B cell (primary cell): ENCODE measurements at regions not wholly inside any gene's neighbourhood (a gene's known extent, or its start where the extent isn't known, plus 50 kb on each side); places are given as distances from the start of the nearest gene placed in this dataset.

Source experiments
- ATAC-seq: fragments of 200-7000 bp; cut with Tn5 transposase; one replicate; pipeline ENCODE4 v1.10.0; 2021; ENCODE audit warnings: low read depth, mild to moderate bottlenecking, moderate number of reproducible peaks, moderate library complexity
- CTCF ChIA-PET: fragments of 350-600 bp; sonication (Branson Sonifier 250); formaldehyde crosslinking; loops from one replicate; lab custom pipeline; 2021; ENCODE audit warnings: antibody characterized with exemption, inconsistent platforms; lab: Charles Lee
- POLR2A ChIA-PET: fragments of 350-600 bp; sonication (Branson Sonifier 250); formaldehyde crosslinking; loops from one replicate; lab custom pipeline; 2021; ENCODE audit warnings: antibody characterized with exemption; lab: Charles Lee
- DNase-seq: peaks from one replicate; pipeline ENCODE4 v3.0.0; 2013
- H2AFZ ChIP-seq: 2 replicates; pipeline ENCODE4 v1.6.1; 2012; ENCODE audit warnings: mild to moderate bottlenecking, low read depth, low read length; ENCODE audit not compliant: insufficient read depth, poor library complexity, severe bottlenecking
- H3K27ac ChIP-seq, 2 donors: 1 replicate in 1 of 2; 2 replicates in 1 of 2; pipeline ENCODE4 v1.5.1; 2012 to 2013; ENCODE audit warnings: low read length in 2 of 2, mild to moderate bottlenecking in 2 of 2, moderate library complexity in 1 of 2
- H3K27me3 ChIP-seq, 4 experiments: fragments of 200-600 bp in 1 of 4; sonication (generic) in 1 of 4; replicated peaks in 1 of 4; 1 replicate in 2 of 4; 2 replicates in 2 of 4; pipeline versions ENCODE4 v1.6.1 to v1.7.0; 2013 to 2016; ENCODE audit warnings: low read length in 3 of 4, mild to moderate bottlenecking in 2 of 4, mixed read lengths in 1 of 4, moderate library complexity in 1 of 4; ENCODE audit not compliant: insufficient read depth in 4 of 4, control insufficient read depth in 3 of 4; ENCODE audit errors: control extremely low read depth in 1 of 4
- H3K36me3 ChIP-seq, 2 experiments: replicated peaks in 1 of 2; 1 replicate in 1 of 2; 2 replicates in 1 of 2; pipeline versions ENCODE4 v1.6.1 to v1.7.1; 2013; ENCODE audit warnings: low read length in 1 of 2; ENCODE audit not compliant: insufficient read depth in 2 of 2, control insufficient read depth in 1 of 2; ENCODE audit errors: control extremely low read depth in 1 of 2, extremely low read depth in 1 of 2
- H3K4me1 ChIP-seq, 2 donors: fragments of 200-600 bp in 1 of 2; sonication (generic) in 1 of 2; 1 replicate in 1 of 2; 2 replicates in 1 of 2; pipeline versions ENCODE4 v1.5.1 to v1.6.1; 2013 to 2017; ENCODE audit warnings: low read length in 2 of 2; ENCODE audit not compliant: control insufficient read depth in 2 of 2, insufficient read depth in 2 of 2
- H3K4me2 ChIP-seq: replicated peaks from 2 replicates; pipeline ENCODE3; 2012; ENCODE audit warnings: mild to moderate bottlenecking, low read depth, low read length; ENCODE audit not compliant: poor library complexity, severe bottlenecking
- H3K4me3 ChIP-seq, 5 experiments: fragments of 200-600 bp in 1 of 5; sonication (generic) in 1 of 5; 1 replicate in 3 of 5; 2 replicates in 2 of 5; pipeline versions ENCODE4 v1.5.1 to v1.7.0; 2011 to 2016; ENCODE audit warnings: low read length in 4 of 5, mild to moderate bottlenecking in 4 of 5, low read depth in 2 of 5, control low read depth in 1 of 5, moderate library complexity in 1 of 5; ENCODE audit not compliant: insufficient read depth in 1 of 5; ENCODE audit errors: control extremely low read depth in 1 of 5, extremely low read depth in 1 of 5
- H3K79me2 ChIP-seq: fragments of 200-600 bp; sonication (generic); one replicate; pipeline ENCODE4 v1.6.0; 2016; ENCODE audit warnings: low read length; ENCODE audit not compliant: control insufficient read depth, insufficient read depth
- H3K9ac ChIP-seq: fragments of 200-600 bp; sonication (generic); 2 replicates; pipeline ENCODE4 v1.6.1; 2017; ENCODE audit warnings: mild to moderate bottlenecking, low read length, moderate library complexity
- H3K9me3 ChIP-seq, 3 donors: one replicate each; pipeline versions ENCODE4 v1.6.1 to v1.7.1; 2013; ENCODE audit warnings: low read length in 2 of 3; ENCODE audit not compliant: control insufficient read depth in 2 of 3, insufficient read depth in 1 of 3; ENCODE audit errors: control extremely low read depth in 1 of 3
- H4K20me1 ChIP-seq: 2 replicates; pipeline ENCODE4 v1.6.0; 2012; ENCODE audit warnings: mild to moderate bottlenecking, low read length; ENCODE audit not compliant: insufficient read depth, control insufficient read depth, poor library complexity, severe bottlenecking
- H3K27ac Mint-ChIP-seq: one replicate; pipeline ENCODE4 v1.8.0; 2021; ENCODE audit warnings: mixed read lengths
- H3K27me3 Mint-ChIP-seq: one replicate; pipeline ENCODE4 v1.8.0; 2021; ENCODE audit warnings: mixed read lengths
- H3K4me1 Mint-ChIP-seq: one replicate; pipeline ENCODE4 v1.8.0; 2021; ENCODE audit warnings: mixed read lengths
- H3K4me3 Mint-ChIP-seq: one replicate; pipeline ENCODE4 v1.8.0; 2021; ENCODE audit warnings: mixed read lengths
- H3K9me3 Mint-ChIP-seq: one replicate; pipeline ENCODE4 v1.8.0; 2022; ENCODE audit warnings: mixed read lengths; ENCODE audit not compliant: insufficient read depth
- EZH2 ChIP-seq: IDR thresholded peaks from 2 replicates; pipeline ENCODE4 v1.6.1; 2012; ENCODE audit warnings: borderline replicate concordance, low read depth, mild to moderate bottlenecking, moderate library complexity, low read length; ENCODE audit not compliant: insufficient read depth, poor library complexity, severe bottlenecking
- WGBS: methylation state at CpG from one replicate; pipeline ENCODE4 v1.1.5; 2013; ENCODE audit warnings: missing lambda C conversion rate; ENCODE audit not compliant: insufficient coverage; 5-methylcytosine and 5-hydroxymethylcytosine counted together
- intact Hi-C: fragments of 100-400 bp; cut with micrococcal nuclease; formaldehyde crosslinking; loops from one replicate; pipeline ENCODE4 v1.10.0; 2022
- TF ChIP-seq, protein P1 (sequence below): fragments of 200-600 bp; IDR thresholded peaks from one replicate; pipeline ENCODE4 v1.8.0; 2022; ENCODE audit warnings: antibody characterized with exemption, mild to moderate bottlenecking

DNA sequence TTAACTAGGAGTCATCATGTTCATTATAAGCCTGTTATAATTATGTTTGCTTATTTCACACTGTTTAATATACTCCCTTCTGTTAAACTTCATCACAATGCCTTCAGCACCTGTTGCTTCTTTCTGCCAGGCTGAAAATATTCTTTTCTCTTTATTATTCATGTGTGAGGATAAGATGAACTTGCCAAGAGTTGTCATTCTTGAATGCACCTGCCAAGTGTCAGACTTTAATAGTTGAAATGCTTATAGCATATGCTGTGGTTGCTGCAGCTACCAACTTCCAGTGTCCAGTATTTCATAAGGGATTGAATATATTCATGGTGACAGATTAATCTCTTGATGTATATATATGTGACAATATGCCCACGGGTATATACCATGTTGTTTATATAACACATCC, 339.2 kb upstream of the MEOX2 start:
- Mint-ChIP-seq H3K9me3 (no peaks in the 10 kb centered on the region), H3K27me3 (no peaks in the 10 kb centered on the region), H3K4me1 (no peaks in the 10 kb centered on the region), H3K4me3 (no peak overlapping the region), H3K27ac (no peak overlapping the region)
- intact Hi-C loops = no loop called here
- no peak overlapping the region for H2AFZ ChIP-seq
- H3K4me3 ChIP-seq = no peak overlapping the region
- POLR2A ChIA-PET = no interaction called here
- no peak overlapping the region for H3K27ac ChIP-seq
- CTCF ChIA-PET = no interaction called here
- no peak overlapping the region for H3K4me2 ChIP-seq
- DNase-seq (no peak), ATAC-seq (no peak)
- no peaks in the 10 kb centered on the region for H3K4me1 ChIP-seq
- no peaks in the 10 kb centered on the region for H3K9me3 ChIP-seq
- WGBS = no CpG with 5 or more reads among the region's 1 CpG
- no peak overlapping the region for H3K9ac ChIP-seq
- no peaks in the 10 kb centered on the region for H4K20me1 ChIP-seq
- TF ChIP-seq, protein P1, sequence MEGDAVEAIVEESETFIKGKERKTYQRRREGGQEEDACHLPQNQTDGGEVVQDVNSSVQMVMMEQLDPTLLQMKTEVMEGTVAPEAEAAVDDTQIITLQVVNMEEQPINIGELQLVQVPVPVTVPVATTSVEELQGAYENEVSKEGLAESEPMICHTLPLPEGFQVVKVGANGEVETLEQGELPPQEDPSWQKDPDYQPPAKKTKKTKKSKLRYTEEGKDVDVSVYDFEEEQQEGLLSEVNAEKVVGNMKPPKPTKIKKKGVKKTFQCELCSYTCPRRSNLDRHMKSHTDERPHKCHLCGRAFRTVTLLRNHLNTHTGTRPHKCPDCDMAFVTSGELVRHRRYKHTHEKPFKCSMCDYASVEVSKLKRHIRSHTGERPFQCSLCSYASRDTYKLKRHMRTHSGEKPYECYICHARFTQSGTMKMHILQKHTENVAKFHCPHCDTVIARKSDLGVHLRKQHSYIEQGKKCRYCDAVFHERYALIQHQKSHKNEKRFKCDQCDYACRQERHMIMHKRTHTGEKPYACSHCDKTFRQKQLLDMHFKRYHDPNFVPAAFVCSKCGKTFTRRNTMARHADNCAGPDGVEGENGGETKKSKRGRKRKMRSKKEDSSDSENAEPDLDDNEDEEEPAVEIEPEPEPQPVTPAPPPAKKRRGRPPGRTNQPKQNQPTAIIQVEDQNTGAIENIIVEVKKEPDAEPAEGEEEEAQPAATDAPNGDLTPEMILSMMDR = no peak
- no peak for TF ChIP-seq EZH2
- no peaks in the 10 kb centered on the region for H3K79me2 ChIP-seq
- no peaks in the 10 kb centered on the region for H3K27me3 ChIP-seq
- no peaks in the 10 kb centered on the region for H3K36me3 ChIP-seq

GRCh38 chr7:16023503-16023902, 337.0 kb upstream of the MEOX2 start:
- Histone ChIP-seq H3K27me3 (no peaks in the 10 kb centered on the region), H3K36me3 (no peaks in the 10 kb centered on the region), H2AFZ (no peak overlapping the region), H3K4me1 (no peaks in the 10 kb centered on the region), H3K79me2 (no peaks in the 10 kb centered on the region), H3K9me3 (no peaks in the 10 kb centered on the region), H3K4me3 (no peak overlapping the region), H4K20me1 (no peaks in the 10 kb centered on the region), H3K9ac (no peak overlapping the region), H3K27ac (no peak overlapping the region), H3K4me2 (no peak overlapping the region)
- intact Hi-C loops = no loop called here
- TF ChIP-seq, protein P1 = no peak
- TF ChIP-seq EZH2 = no peak
- WGBS = no CpG with 5 or more reads among the region's 3 CpGs
- no peaks in the 10 kb centered on the region for H3K9me3 Mint-ChIP-seq
- no peak overlapping the region for H3K27ac Mint-ChIP-seq
- H3K4me3 Mint-ChIP-seq = no peak overlapping the region
- ChIA-PET POLR2A (no interaction called here), CTCF (no interaction called here)
- H3K27me3 Mint-ChIP-seq = no peaks in the 10 kb centered on the region
- H3K4me1 Mint-ChIP-seq = no peaks in the 10 kb centered on the region
- ATAC-seq (no peak), DNase-seq (no peak)
